Embryonic facial prominence (tissue), 1 donor: ENCODE measurements at regions not wholly inside any gene's neighbourhood (a gene's known extent, or its start where the extent isn't known, plus 50 kb on each side); places are given as distances from the start of the nearest gene placed in this dataset.
"Not testable (repeated sequence)": the region's sequence is repeated elsewhere in the genome, so short reads cannot be mapped to it uniquely, and the experiment has no call there.

ENCODE experiments used
- DNase-seq: peaks from one replicate; pipeline ENCODE4 v3.0.0-alpha.2; 2016; ENCODE audit errors: extremely low spot score

GRCh38 chr9:65566018-65566417 is 109.7 kb upstream of the ZNG1E start:
- DNase-seq, result not testable (repeated sequence)

GRCh38 chr9:65519018-65519417 is 156.7 kb upstream of the ZNG1E start:
- not testable (repeated sequence) for DNase-seq

- DNase-seq, result not testable (repeated sequence)
These were observed 161.3 kb upstream of the ZNG1E start for GRCh38 chr9:65514465-65514864.

GRCh38 chr9:65507897-65508296 is 167.8 kb upstream of the ZNG1E start:
- DNase-seq, result not testable (repeated sequence)

GRCh38 chr9:65504686-65505085 is 171.0 kb upstream of the ZNG1E start:
- DNase-seq, result not testable (repeated sequence)

- not testable (repeated sequence) for DNase-seq
These were observed 172.0 kb upstream of the ZNG1E start for GRCh38 chr9:65503696-65504095.

GRCh38 chr9:65482890-65483289 is 192.8 kb upstream of the ZNG1E start:
- not testable (repeated sequence) for DNase-seq

- DNase-seq, result not testable (repeated sequence)
These were observed 194.4 kb upstream of the ZNG1E start for GRCh38 chr9:65481291-65481690.

GRCh38 chr9:65474891-65475290 is 189.9 kb upstream of the FOXD4L5 start:
- DNase-seq, result not testable (repeated sequence)

GRCh38 chr9:65473059-65473822 is 188.2 kb upstream of the FOXD4L5 start:
- DNase-seq, result not testable (repeated sequence)

GRCh38 chr9:65471106-65471505 is 186.1 kb upstream of the FOXD4L5 start:
- DNase-seq, result not testable (repeated sequence)

GRCh38 chr9:65466911-65467734 is 182.1 kb upstream of the FOXD4L5 start:
- DNase-seq, result not testable (repeated sequence)

- not testable (repeated sequence) for DNase-seq
These were observed 180.4 kb upstream of the FOXD4L5 start for GRCh38 chr9:65465246-65465895.

GRCh38 chr9:65462476-65462875 is 177.5 kb upstream of the FOXD4L5 start:
- DNase-seq, result not testable (repeated sequence)

GRCh38 chr9:65459756-65460320 is 174.8 kb upstream of the FOXD4L5 start:
- no peak for DNase-seq

GRCh38 chr9:65458992-65459391 is 174.0 kb upstream of the FOXD4L5 start:
- DNase-seq, result no peak

- no peak for DNase-seq
These were observed 173.5 kb upstream of the FOXD4L5 start for GRCh38 chr9:65458465-65458864.

- DNase-seq, result not testable (repeated sequence)
These were observed 172.0 kb upstream of the FOXD4L5 start for GRCh38 chr9:65456991-65457390.

GRCh38 chr9:65455751-65456647 is 171.0 kb upstream of the FOXD4L5 start:
- not testable (repeated sequence) for DNase-seq

- not testable (repeated sequence) for DNase-seq
These were observed 170.1 kb upstream of the FOXD4L5 start for GRCh38 chr9:65455136-65455535.

- DNase-seq, result not testable (repeated sequence)
These were observed 169.7 kb upstream of the FOXD4L5 start for GRCh38 chr9:65454666-65455065.
